ENCODE measurements at regions not wholly inside any gene's neighbourhood (a gene's known extent, or its start where the extent isn't known, plus 50 kb on each side); places are given as distances from the start of the nearest gene placed in this dataset.
"Not testable (repeated sequence)": the region's sequence is repeated elsewhere in the genome, so short reads cannot be mapped to it uniquely, and the experiment has no call there.

GRCh38 chr5:106088462-106088861, 1582.3 kb downstream of the EFNA5 start:
- no peaks in the 10 kb centered on the region for H3K27me3 ChIP-seq

GRCh38 chr5:106086352-106086751, 1584.4 kb downstream of the EFNA5 start:
- Histone ChIP-seq H3K4me3 (no peak overlapping the region), H3K9me3 (no peaks in the 10 kb centered on the region), H3K36me3 (no peaks in the 10 kb centered on the region), H3K27me3 (no peaks in the 10 kb centered on the region)
- DNase-seq = no peak

More at GRCh38 chr5:106088462-106088861, 1582.3 kb downstream of the EFNA5 start:
- DNase-seq = no peak
- Histone ChIP-seq H3K36me3 (no peaks in the 10 kb centered on the region), H3K4me3 (no peak overlapping the region), H3K9me3 (no peaks in the 10 kb centered on the region)

DNA sequence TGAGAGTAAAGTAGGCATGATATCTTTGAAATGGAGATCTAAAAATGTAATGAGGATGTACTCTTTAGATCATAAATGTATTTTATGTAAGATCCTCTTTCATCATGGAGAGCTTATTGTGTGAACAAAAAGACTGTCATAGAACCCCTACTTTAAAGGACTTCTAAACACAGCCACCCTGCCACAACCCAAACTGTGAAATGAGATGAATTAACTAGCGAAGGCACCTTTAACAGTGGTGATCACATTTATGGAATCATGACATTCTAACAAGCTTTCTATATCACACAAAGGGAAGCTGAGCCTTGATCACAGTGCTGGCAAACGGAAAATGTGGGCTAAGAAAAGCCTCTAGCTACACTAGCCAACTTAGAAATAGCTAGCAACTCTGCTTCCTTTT, 1585.2 kb downstream of the EFNA5 start:
- Histone ChIP-seq H3K4me3 (no peak overlapping the region), H3K27me3 (no peaks in the 10 kb centered on the region), H3K36me3 (no peaks in the 10 kb centered on the region), H3K9me3 (no peaks in the 10 kb centered on the region)
- DNase-seq = no peak

- H3K36me3 ChIP-seq = no peaks in the 10 kb centered on the region
- no peaks in the 10 kb centered on the region for H3K27me3 ChIP-seq
- no peak overlapping the region for H3K4me3 ChIP-seq
- no peaks in the 10 kb centered on the region for H3K9me3 ChIP-seq
- no peak for DNase-seq
These were observed 1585.6 kb downstream of the EFNA5 start for GRCh38 chr5:106085136-106085535.

- H3K27me3 ChIP-seq = no peaks in the 10 kb centered on the region
- no peak overlapping the region for H3K4me3 ChIP-seq
- DNase-seq = no peak
- H3K36me3 ChIP-seq = no peaks in the 10 kb centered on the region
- no peaks in the 10 kb centered on the region for H3K9me3 ChIP-seq
These were observed 1590.2 kb downstream of the EFNA5 start for GRCh38 chr5:106080535-106080934.

DNA sequence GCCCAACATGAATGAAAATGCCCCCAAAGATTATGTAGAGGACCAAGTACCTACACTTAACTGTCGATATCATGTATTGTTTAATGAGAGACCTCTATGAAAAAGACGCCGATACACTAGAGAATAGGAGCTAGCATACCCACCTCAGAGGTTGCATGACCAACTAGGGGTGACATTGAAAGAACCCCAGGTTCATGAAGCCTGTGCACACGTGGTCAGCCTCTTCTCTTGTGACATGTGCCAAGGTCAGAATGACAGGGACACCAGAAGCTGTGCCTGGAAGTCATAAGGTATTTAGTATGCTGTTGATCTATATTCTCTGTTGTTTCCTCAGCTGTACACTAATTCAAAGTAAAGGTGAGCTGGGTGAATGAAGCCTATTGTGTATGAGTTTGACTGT, 1594.1 kb downstream of the EFNA5 start:
- Histone ChIP-seq H3K9me3 (no peaks in the 10 kb centered on the region), H3K36me3 (no peaks in the 10 kb centered on the region), H3K4me3 (no peak overlapping the region), H3K27me3 (no peaks in the 10 kb centered on the region)
- DNase-seq = no peak

- no peak for DNase-seq
- H3K9me3 ChIP-seq = no peaks in the 10 kb centered on the region
- H3K4me3 ChIP-seq = no peak overlapping the region
- no peaks in the 10 kb centered on the region for H3K36me3 ChIP-seq
- no peaks in the 10 kb centered on the region for H3K27me3 ChIP-seq
These were observed 1598.5 kb downstream of the EFNA5 start for GRCh38 chr5:106072208-106072607.

DNA sequence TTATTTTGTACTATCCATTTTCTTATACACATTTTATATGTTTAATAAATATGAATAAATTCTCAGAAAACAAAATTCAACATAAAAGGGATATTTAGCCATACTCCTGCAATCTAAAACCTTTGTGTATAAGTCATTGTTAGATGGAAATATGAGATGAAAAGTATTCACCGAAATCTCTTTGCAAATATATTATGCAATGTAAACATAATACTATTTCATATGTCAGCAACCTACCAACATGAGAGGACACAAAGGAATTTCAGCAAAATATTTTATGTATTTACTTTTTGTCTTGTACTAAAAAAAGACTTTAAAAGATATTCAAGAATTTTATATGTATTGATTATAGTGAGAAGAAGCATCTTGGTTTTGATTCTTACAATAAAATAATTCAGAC, 1623.4 kb downstream of the EFNA5 start:
- no peaks in the 10 kb centered on the region for H3K27me3 ChIP-seq
- DNase-seq = no peak
- no peaks in the 10 kb centered on the region for H3K9me3 ChIP-seq
- no peaks in the 10 kb centered on the region for H3K36me3 ChIP-seq
- H3K4me3 ChIP-seq = no peak overlapping the region

DNA sequence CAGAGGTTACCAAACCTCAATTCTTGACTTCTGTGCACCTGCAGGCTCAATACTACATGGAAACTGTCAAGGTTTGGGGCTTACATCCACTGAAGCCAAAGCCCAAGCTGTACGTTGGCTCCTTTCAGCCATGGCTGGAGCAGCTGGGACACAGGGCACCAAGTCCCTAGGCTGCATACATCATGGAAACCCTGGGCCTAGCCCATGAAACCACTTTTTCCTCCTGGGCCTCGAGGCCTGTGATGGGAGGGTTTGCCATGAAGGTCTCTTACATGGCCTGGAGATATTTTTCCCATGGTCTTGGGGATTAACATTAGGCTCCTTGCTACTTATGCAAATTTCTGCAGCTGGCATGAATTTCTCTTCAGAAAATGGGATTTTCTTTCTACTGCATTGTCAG, 1638.7 kb downstream of the EFNA5 start:
- not testable (repeated sequence) for H3K36me3 ChIP-seq

GRCh38 chr5:106028314-106028713, 1642.4 kb downstream of the EFNA5 start:
- H3K27me3 ChIP-seq = no peaks in the 10 kb centered on the region
- no peak for DNase-seq
- H3K9me3 ChIP-seq = no peaks in the 10 kb centered on the region; the same call in none of the 2 replicates
- no peak overlapping the region for H3K4me3 ChIP-seq
- H3K36me3 ChIP-seq = no peaks in the 10 kb centered on the region

More for the DNA sequence above, 1638.7 kb downstream of the EFNA5 start:
- DNase-seq, H3K9me3 ChIP-seq, H3K27me3 ChIP-seq, H3K4me3 ChIP-seq: not testable (repeated sequence)

GRCh38 chr5:106020894-106021293, 1649.8 kb downstream of the EFNA5 start:
- Histone ChIP-seq H3K9me3 (no peaks in the 10 kb centered on the region), H3K4me3 (no peak overlapping the region), H3K36me3 (no peaks in the 10 kb centered on the region), H3K27me3 (no peaks in the 10 kb centered on the region)
- DNase-seq = no peak

GRCh38 chr5:106019261-106019660, 1651.5 kb downstream of the EFNA5 start:
- no peak for DNase-seq
- Histone ChIP-seq H3K36me3 (no peaks in the 10 kb centered on the region), H3K4me3 (no peak overlapping the region), H3K27me3 (no peaks in the 10 kb centered on the region), H3K9me3 (no peaks in the 10 kb centered on the region)

GRCh38 chr5:106017243-106017857, 1653.4 kb downstream of the EFNA5 start:
- H3K4me3 ChIP-seq = no peak overlapping the region
- no peaks in the 10 kb centered on the region for H3K9me3 ChIP-seq
- no peaks in the 10 kb centered on the region for H3K36me3 ChIP-seq
- no peak for DNase-seq
- H3K27me3 ChIP-seq = no peaks in the 10 kb centered on the region

- no peaks in the 10 kb centered on the region for H3K27me3 ChIP-seq
- no peaks in the 10 kb centered on the region for H3K36me3 ChIP-seq
- no peak for DNase-seq
- no peaks in the 10 kb centered on the region for H3K9me3 ChIP-seq
- H3K4me3 ChIP-seq = no peak overlapping the region
These were observed 1656.5 kb downstream of the EFNA5 start for GRCh38 chr5:106014262-106014661.

DNA sequence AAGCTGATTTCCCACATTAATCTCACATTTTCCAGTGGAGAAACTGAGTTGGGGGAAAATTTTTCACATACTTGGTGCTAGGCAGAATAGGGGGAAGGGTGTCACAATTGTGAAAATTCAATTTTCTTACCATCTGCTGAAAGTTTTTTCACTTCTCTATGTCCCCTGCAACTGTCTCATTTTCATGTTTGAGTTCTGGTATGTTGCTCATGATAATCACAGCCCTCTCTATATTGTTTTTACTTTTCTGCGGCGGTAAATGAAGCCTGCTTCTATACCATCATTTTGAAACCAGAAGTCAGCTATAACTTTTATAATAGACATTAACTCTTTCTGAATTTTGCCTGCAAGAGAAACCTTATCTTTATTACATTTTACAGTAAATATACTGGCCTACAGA, 1664.5 kb downstream of the EFNA5 start:
- Histone ChIP-seq H3K27me3 (no peaks in the 10 kb centered on the region), H3K4me3 (no peak overlapping the region), H3K9me3 (no peaks in the 10 kb centered on the region), H3K36me3 (no peaks in the 10 kb centered on the region)
- DNase-seq = no peak

DNA sequence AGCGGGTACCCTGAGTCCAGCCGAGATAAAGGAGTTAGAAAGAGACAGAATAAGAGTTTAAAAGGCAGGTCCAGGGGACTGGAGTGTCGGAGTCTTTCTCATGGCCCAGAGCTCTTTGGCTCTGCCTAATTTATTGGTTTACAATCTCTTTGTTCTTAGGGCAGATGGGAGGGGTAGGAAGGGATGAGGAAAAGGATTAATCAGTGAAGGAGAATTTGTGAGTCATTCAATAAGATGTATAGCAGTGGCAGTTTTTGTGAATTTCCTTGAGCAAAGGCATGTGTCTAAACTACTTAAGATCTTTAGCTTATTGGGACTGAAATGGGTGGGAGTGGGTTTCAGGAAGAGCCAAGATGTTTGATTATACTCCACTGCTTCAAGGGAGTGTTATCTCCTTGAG, 1671.7 kb downstream of the EFNA5 start:
- not testable (repeated sequence) for H3K27me3 ChIP-seq, DNase-seq, H3K4me3 ChIP-seq

GRCh38 chr5:105993027-105993426, 1677.7 kb downstream of the EFNA5 start:
- DNase-seq = no peak
- Histone ChIP-seq H3K27me3 (no peaks in the 10 kb centered on the region), H3K36me3 (no peaks in the 10 kb centered on the region), H3K4me3 (no peak overlapping the region), H3K9me3 (no peaks in the 10 kb centered on the region)

More for the DNA sequence above, 1671.7 kb downstream of the EFNA5 start:
- not testable (repeated sequence) for H3K9me3 ChIP-seq, H3K36me3 ChIP-seq

DNA sequence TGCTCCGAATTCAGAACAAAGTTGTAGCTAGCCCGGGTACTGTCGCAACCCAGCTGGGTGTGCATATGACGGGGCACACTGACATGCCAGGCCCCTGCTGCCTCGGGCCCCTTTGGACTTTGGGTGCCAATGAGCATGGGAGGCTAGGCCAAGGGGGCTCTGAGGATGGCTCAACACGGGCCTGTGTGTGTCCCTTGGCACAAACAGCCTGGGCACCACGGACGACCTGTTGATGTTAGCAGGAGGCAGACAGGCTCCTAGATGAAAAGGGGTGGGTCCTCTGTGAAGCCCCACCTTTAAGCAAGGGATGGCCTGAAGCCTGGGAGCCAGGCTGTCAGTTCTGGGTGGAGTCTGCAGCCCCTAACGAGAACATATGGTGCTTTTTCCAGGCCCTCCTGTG, 1688.2 kb downstream of the EFNA5 start:
- no peaks in the 10 kb centered on the region for H3K36me3 ChIP-seq
- no peak for DNase-seq
- no peaks in the 10 kb centered on the region for H3K9me3 ChIP-seq
- H3K27me3 ChIP-seq = no peaks in the 10 kb centered on the region
- H3K4me3 ChIP-seq = no peak overlapping the region

DNA sequence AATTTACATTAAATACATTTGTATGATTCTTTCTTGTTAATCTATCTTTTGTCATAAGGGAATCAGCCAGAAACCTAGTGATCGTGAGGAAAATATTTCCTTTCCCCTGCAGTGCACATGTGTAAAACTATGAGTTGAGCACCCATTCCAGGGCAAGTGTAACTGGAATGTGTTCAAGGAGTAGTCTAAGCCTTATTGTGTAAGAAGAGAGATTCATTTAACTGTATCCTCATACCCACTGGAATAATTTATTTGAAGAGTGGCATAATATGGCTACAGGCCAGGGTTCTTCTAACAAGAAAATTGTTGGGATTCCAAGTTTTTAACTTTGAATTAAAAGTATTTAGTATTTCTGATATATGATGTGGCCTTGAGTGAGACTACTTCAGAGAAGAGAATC, 1692.7 kb downstream of the EFNA5 start:
- no peaks in the 10 kb centered on the region for H3K36me3 ChIP-seq
- no peak overlapping the region for H3K4me3 ChIP-seq

More for the DNA sequence above, 1692.7 kb downstream of the EFNA5 start:
- Histone ChIP-seq H3K9me3 (no peaks in the 10 kb centered on the region), H3K27me3 (no peaks in the 10 kb centered on the region)
- no peak for DNase-seq

Data from MG63 (cell line).